ENCODE measurements at regions not wholly inside any gene's neighbourhood (a gene's known extent, or its start where the extent isn't known, plus 50 kb on each side); places are given as distances from the start of the nearest gene placed in this dataset.

GRCh38 chr3:39733804-39734203 is 75.6 kb upstream of the MYRIP start:
- no peak for TF ChIP-seq EP300 (IDR thresholded peaks at IDR 0.05)
- no peak for TF ChIP-seq CTCF (IDR thresholded peaks at IDR 0.05)
- no peak for TF ChIP-seq KDM1A (IDR thresholded peaks at IDR 0.05; ENCODE audit: low read depth)
- TF ChIP-seq JUN (IDR thresholded peaks at IDR 0.05) = no peak
- no peak for TF ChIP-seq SREBF2 (IDR thresholded peaks at IDR 0.05)
- TF ChIP-seq PHF8 (IDR thresholded peaks at IDR 0.05; ENCODE audit: borderline replicate concordance, low read depth) = no peak

Data from A549 (cell line).